HG03565 (cell line): ENCODE measurements at regions not wholly inside any gene's neighbourhood (a gene's known extent, or its start where the extent isn't known, plus 50 kb on each side); places are given as distances from the start of the nearest gene placed in this dataset.
"Not testable (repeated sequence)": the region's sequence is repeated elsewhere in the genome, so short reads cannot be mapped to it uniquely, and the experiment has no call there.

ENCODE experiments used
- ATAC-seq: cut with Tn5 transposase; IDR thresholded peaks from one replicate; pipeline ENCODE4 v1.9.1; 2021; ENCODE audit warnings: mild to moderate bottlenecking, moderate library complexity; ENCODE audit not compliant: unreplicated experiment

DNA sequence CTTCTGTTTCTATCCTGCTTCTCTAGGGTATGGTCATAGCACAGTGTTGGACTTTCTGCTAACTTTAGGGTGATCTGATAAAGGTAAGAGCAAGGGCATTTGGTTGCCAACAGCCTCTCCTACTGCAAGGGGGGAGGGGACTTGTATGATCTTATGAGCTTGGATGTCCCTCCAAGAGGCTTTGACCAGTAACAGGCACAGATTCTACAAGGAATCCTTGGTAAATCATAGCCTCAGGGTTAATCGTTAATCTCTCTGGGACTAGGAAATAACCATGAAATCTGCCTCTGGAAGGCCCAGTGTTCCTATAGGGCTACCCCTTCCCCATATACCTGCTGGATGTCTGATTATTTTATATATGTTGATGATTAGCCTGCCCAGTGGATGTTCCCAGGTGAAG lies 134.8 kb upstream of the TNFSF4 start:
- no peak for ATAC-seq

DNA sequence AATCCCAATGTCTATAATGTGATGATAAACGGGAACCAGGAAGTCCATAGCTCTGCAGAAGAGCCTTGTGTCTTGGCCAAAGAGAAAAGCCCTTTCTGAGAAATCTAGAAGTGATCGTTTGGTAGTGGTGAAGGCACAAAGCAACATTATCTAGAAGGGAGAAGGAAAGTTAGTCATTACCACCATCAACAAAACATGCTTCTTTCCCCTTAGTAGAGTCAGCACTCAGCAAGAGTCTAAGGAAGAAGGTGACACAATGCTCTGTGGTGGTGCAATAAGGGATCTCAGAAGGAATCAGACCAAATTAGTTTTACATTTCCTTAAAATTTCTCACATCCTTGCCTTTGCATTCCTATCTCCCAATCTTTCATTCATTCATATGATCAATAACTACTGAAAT lies 134.4 kb upstream of the PRDX6 start:
- ATAC-seq: no peak

DNA sequence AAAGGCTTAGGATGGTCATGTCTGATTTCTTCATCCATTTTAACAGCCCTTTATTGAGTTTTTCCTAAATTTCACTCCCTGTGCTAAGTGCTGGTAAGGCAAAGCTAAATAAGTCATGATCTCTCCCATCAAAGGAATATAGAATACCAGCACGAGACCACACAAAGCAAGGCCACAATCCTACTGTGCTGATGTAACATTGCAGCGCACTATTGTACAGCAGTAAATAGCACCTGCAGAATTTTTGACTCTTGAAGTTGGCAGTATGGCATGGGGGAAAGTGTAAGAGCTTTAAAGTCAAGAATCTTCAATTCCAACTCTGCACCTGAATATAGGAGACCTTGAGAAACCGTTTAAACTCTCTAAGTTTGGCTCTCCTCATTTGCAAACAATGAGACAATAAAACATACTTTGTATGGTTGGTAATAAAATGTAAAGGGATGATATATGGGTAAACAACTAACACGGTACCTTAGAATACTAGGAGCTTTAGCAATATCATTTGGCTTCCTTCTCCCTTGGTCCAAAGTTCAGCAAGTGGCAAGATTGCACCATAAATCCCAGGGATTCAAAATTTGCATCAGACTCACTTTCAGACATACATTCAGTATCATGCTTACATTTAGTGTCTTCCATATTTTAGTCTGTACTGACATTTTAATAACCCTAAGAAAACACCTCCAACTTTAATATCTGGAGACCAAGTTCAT lies 132.9 kb upstream of the PRDX6 start:
- ATAC-seq: no peak

DNA sequence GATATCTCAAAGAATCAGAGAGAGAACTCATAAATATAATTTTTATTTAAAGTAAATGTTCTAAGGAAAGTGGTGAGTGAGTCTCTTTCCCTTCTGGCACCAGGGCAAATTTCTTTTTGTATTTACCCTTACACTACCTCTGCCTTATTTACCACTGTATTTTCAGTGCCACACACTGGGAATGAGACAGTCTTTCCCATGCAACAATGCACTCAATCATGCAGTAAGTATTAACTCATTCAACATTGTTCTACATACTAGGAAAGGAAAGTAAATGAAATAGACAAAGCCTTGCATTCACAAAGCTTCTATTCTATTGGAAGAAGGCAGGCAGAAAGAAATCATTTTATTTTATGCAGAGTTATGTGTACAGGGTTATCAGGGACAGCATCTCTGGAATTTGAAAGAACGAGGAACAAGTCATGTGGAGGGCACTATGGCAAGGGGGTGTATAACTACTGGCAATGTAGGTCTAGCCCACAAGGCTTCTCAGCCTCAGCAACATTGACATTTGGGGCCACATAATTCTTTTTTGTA lies 129.8 kb upstream of the PRDX6 start:
- no peak for ATAC-seq

DNA sequence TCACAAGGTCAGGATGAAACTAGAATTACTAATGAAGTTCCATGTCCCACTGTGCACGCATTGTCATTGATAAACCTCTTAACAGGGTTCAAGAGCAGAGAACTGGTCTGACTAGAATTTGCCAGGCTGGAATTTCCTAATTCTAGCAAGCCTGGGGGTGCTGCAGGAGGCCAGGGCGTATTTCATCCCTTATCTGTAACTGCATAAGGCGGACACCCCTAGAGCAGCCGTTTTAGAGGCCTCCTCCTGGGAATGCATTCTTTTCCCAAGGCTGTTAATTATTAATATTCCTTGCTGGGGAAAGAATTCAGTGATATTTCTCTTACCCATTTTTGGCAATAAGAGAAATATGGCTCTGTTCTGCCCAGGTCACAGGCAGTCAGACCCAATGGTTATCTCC lies 124.5 kb upstream of the PRDX6 start:
- not testable (repeated sequence) for ATAC-seq

DNA sequence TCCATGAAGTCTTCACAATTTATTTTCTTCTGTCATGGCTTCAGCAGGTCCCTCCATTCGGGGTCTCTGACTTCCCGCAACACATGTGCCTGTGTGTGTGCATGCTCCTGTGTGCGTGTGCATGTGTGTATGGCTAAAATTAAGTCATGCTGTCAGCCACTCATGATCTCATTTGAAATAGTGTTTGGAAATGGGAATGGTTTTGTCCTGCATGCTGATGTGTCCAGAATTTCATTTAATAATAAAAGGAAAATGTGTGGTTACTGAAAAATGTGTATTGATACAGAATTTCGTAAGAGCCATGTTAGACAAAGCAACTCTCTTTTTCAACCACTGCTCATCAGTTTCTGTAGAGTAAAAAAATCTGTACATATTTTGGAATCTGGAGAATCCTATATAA lies 123.8 kb upstream of the PRDX6 start:
- ATAC-seq: no peak

DNA sequence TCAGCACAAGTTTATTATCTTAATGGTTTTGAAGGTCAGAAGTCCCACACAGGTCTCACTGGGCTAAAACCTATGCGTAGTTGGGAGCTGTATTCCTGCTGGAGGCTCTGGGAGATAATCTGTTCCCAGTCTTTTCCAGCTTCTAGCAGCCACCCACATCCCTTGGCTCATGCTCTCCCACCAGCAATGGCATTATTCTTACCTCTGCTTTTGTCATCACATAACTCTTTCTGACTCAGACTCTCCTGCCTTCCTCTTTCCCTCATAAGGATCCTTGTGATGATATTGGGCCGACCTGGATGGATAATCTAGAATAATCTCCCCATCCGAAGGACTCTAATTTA lies 122.2 kb upstream of the PRDX6 start:
- no peak for ATAC-seq

DNA sequence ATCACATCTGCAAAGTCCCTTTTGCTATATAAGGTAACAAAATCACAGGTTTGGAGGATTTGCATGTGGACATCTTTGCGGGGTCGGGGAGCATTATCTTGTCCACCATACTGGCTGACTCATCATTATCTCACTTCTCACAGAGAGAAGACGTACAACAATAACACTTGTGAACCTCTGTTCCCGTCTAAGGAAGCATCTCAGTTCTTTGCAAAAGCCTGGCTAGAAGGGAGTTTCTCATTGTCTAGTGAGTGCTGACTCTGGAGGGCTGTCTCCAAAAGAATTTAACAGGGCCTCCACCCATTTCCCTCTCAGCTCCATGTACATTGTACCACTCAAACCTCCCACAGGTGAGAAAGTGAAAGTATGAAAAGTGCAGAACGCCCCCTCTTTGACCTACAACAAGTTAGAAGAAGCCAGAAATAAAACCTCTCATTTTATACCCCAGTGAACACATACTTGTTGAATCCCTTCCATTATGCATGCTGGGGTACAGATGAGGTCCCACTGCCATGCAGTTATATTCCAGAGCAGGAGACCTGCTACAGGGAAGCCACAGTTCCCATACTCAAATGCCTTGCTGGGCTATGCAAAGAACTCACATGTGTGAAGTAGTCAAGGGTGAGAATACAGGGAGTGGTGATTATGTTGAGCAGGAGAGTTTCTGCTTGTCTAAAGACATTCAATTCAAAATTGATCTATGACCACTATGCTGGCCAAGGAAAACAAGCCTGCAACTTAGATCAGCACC lies 121.7 kb upstream of the PRDX6 start:
- peak; percentile 43 for ATAC-seq

DNA sequence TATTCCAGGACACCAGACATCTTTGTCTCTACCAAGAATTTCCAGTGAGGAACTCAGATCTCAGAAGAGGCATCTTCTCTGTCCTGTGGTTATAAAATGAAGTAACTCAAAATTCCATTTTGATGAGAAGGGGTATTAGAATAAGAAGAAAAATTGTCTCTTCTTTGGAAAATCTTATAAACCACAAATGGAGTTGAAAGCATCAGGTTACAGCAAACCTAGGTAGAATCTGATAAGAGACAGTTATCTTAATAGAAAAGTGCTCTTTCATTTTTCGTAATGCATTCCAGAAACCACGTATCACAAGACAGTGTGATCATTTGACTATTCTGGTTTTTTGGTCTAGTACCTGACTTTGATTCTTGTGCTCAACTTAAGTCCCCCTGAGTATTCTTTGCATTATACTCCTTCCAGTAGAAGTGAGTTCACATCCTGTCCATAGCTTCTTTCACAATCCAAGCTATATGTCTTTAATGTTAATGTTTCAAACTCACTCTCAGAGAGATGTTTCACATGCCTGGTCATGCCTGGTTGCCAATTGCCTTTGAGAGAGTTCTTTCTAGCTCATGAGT lies 120.9 kb upstream of the PRDX6 start:
- ATAC-seq: peak; percentile 51

DNA sequence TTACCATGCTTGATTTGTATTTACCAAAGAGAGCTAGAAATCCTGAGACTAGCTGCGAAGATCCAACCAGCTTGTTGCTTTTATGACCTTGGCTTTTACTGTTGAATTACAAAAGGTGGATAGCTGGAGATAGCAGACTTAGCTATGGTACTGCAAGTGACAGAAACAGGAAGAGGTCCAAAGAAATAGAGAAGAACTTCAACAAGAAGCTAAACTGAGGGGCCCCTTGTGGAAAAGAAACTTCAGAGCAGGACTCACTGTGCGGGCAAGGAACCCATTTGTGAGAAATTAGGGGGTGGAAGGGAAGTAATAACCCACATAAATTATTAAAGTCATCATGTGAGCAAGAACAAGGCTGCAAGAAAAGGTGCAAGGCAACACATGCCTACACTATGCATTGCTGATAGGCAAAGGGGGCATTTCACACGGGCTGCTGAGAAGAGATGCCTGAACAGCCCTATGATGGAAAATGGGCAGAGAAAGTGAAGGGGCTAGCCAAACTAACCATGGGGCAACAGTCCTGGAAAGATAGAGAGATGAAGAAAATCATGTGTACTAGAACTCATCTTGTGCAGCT lies 116.6 kb upstream of the PRDX6 start:
- ATAC-seq: no peak

DNA sequence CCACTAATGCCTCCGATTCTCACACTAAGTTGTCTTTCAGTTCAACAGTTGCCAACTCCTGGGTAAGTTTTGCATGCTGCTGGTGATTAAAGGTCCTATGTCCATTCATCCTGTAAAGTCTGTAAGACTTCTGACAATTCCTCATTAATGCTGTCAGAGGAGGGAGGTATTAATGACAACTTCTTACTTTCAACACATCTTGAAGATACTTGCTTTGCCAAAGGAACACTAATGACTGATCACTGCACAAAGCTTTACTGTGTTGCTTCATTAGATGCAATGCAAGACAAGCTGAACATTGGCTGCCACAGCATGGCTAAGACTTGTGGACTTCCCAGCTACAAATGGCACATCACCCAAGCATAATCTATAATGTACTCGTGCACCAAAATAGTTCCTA lies 114.6 kb upstream of the PRDX6 start:
- no peak for ATAC-seq

DNA sequence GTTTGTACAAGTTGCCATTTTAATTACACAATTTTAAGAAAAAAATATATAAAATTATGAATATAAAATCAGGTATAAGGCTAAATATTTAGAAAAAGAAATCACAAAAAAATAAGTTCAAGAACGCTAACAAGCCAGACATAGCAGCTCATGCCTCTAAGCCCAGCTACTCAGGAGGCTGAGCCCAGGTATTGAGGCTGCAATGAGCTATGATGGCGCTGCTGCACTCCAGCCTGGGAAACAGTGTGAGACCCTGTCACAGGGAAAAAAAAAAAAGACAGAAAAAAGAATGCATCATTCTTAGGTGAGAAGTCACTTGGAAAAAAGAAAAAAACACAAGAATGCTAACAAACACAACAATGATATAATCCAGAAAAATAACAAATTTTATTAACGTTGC lies 112.3 kb upstream of the PRDX6 start:
- no peak for ATAC-seq

DNA sequence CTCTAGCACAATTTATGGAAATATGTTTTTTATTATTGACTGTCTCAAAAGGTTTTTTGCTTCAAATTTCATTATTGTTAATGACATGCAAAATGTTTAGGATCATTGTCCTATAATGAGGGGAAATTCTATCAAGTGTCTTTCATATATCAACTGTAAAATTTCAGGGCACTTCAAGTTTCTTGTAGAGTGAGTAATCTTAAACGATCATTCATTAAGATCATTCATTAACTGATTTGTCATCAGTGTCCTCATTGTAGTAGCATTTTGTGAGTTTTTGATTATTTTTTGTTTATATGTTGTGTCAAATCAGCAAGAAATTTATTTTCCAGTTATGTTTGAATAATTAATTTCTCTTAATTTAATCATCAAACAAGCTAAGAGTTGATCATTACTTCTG lies 111.8 kb upstream of the PRDX6 start:
- ATAC-seq: no peak

DNA sequence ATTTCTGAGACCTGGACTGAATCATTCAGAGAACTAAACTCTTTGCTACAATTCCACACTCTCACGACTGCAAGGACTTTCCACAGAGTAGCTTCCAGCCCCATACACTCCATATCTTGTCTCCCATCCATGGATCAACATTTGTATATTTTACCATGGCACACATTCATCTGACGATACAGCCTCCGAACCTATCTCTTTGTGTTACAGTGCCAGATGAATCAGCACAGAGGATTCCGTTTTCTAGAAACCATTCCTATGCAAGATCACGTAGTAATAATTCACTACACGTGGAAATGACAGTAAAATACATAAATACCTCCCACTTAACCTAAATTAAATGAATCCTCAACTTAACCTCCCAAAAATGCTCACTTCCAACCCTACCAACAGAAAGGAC lies 110.0 kb upstream of the PRDX6 start:
- no peak for ATAC-seq

DNA sequence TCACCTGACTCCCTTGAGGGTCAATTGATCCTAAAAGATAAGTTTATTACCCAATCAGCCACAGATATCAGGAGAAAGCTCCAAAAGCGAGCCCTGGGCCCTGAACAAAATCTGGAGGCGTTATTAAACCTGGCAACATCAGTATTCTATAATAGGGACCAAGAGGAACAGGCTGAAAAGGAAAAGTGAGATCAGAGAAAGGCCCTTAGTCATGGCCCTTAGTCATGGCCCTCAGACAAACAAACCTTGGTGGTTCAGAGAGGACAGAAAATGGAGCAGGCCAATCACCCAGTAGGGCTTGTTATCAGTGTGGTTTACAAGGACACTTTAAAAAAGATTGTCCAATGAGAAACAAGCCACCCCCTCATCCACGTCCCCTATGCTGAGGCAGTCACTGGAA lies 106.5 kb upstream of the PRDX6 start:
- ATAC-seq: not testable (repeated sequence)

DNA sequence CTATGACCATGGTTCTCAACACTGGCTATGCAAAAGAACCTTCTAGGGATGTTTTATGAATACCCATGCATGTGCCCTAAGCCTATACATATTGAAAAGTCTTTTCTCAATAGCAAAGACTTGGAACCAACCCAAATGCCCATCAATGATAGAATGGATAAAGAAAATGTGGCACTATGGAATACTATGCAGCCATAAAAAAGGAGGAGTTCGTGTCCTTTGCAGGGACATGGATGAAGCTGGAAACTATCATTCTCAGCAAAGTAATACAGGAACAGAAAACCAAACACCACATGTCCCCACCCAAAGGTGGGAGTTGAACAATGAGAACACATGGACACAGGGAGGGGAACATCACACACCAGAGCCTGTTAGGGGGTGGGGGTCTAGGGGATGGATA lies 101.1 kb upstream of the PRDX6 start:
- ATAC-seq: not testable (repeated sequence)

DNA sequence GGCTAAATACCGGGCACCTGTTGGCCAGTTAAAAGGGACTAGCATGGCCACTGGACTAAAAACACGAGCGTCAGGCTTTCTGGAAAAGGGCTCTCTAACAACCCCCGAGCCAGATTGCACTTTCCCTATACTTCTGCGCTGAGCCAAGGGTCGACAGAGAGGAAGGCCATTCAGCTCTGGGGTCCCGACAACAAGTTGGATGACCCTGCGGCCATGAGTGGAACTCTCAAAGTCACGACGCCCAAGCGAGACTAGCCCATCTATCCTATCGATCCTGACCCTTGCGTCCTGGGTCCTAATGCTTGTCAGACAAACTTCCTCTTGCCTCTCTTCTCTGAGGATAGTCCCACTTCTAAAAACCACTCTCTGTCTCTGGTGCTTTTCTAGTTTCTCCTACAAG lies 99.9 kb upstream of the PRDX6 start:
- ATAC-seq: no peak

DNA sequence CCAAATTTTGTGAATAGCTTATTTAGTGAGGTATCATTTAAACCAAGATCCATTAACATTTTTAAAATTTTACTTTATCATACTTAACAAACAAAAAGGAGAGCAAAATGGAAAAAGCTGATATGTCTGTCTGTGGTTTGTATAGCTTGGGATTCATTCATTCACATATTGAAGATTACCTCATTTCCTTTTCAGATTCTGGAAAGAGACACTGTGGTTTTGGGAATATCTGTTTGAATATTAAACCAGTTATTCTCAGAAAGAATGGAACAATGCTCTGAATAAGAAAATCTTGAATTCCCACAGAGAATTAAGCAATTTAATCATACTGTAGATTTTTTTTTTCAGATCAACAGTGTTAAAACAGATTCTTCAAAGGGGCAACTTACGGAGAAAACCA lies 93.8 kb upstream of the PRDX6 start:
- ATAC-seq: no peak

DNA sequence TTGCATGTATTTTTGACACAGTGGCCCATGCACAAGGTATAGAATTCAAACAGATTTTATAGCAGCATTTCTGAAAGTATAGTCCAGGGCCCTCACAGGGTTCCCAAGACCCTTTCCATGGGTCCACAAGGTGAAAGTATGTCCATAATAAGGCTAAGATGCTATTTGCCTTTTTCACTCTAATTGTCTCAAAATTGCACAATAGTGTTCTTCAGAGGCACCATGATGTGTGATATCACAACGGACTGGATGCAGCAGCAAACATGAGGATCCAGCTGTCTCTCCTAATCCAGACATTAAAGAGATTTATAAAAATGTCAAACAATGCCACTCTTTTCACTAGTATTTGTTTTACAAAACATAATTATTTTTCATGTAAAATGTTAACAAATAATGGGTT lies 88.8 kb upstream of the PRDX6 start:
- ATAC-seq: no peak

DNA sequence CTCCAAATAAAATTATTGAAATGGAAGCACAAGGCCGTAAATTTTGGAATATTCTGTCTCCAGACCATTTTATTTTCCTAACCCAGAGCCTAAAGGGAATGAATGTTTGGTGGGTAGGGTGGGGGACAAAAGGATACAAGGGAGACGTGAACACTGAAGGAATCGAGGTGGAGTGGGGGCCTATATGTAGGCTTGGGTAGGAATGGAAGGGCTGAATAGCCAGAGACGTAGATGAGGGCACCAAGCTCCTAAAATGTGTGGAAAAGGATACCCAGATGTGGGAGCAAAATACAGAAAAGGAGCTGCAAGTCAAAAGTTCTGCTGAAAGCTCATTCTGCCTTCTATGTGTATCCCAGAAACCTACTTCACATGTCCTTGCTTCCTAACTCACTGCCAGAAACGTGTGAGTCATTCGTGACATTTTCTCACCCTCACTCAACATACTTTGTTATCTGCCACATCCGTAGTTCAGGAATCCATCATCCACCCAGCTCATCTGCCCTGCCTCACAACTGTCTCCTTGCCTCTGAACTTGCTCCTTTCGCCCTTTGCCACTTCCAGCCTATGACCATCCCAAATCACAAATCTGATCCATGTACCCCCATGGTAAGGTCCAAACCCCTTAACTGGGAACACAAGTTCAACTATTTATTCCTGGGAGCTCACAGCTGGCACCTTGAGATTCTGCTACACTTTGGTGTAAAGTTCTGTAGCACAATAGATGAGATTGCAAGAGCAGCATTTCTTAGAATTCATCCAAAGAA lies 84.1 kb upstream of the PRDX6 start:
- no peak for ATAC-seq

DNA sequence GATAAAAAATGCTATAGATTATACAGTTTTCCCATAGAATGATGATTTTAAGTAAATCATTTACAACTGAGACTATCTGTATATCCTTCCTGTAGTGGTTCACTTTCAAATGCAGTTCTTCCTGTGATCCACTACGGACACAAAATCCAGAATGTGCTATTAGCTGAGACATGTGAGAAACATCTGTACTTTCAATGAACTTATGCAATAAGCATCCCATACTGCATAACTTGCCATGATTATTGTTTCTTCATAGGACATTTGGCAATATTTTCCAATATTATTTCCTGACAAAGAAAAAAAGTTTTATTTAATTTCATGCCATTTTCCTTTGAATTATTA lies 83.5 kb upstream of the PRDX6 start:
- no peak for ATAC-seq
